ENCODE measurements at regions not wholly inside any gene's neighbourhood (a gene's known extent, or its start where the extent isn't known, plus 50 kb on each side); places are given as distances from the start of the nearest gene placed in this dataset.

GRCh38 chr21:15650735-15651134 lies 79.0 kb upstream of the USP25 start:
- TF ChIP-seq HCFC1 (IDR thresholded peaks at IDR 0.05; ENCODE audit: low read length) (no peak), EZH2 (IDR thresholded peaks at IDR 0.05; ENCODE audit: borderline replicate concordance, control insufficient read depth, low read depth, low read length) (no peak), HDGF (IDR thresholded peaks at IDR 0.05) (no peak), SREBF2 (IDR thresholded peaks at IDR 0.05; ENCODE audit: low read length) (no peak), FOXM1 (IDR thresholded peaks at IDR 0.05; ENCODE audit: low read depth, low read length) (no peak), POLR2AphosphoS5 (IDR thresholded peaks at IDR 0.05; ENCODE audit: low read length) (no peak), ESRRA (IDR thresholded peaks at IDR 0.05; ENCODE audit: low read length) (no peak), RBBP5 (conservative IDR thresholded peaks at IDR 0.05) (no peak)
